Mammary epithelial cell (primary cell): ENCODE measurements at regions not wholly inside any gene's neighbourhood (a gene's known extent, or its start where the extent isn't known, plus 50 kb on each side); places are given as distances from the start of the nearest gene placed in this dataset.
A peak's percentile ranks its signal among the peaks of the same experiment; 100 is the strongest.

Source experiments
- EZH2 ChIP-seq: IDR thresholded peaks from 2 replicates; pipeline ENCODE4 v1.6.1; 2012; ENCODE audit warnings: low read length, inconsistent platforms, borderline replicate concordance
- TF ChIP-seq, protein P1 (sequence below), 2 donors: IDR thresholded peaks in 1 of 2; conservative IDR thresholded peaks in 1 of 2; 2 replicates each; pipeline ENCODE4 v1.5.1; 2011 to 2012; ENCODE audit warnings: inconsistent platforms in 2 of 2, low read length in 2 of 2, mild to moderate bottlenecking in 2 of 2, control low read depth in 1 of 2, low read depth in 1 of 2; ENCODE audit not compliant: insufficient read depth in 1 of 2; ENCODE audit errors: extremely low read depth in 1 of 2

DNA sequence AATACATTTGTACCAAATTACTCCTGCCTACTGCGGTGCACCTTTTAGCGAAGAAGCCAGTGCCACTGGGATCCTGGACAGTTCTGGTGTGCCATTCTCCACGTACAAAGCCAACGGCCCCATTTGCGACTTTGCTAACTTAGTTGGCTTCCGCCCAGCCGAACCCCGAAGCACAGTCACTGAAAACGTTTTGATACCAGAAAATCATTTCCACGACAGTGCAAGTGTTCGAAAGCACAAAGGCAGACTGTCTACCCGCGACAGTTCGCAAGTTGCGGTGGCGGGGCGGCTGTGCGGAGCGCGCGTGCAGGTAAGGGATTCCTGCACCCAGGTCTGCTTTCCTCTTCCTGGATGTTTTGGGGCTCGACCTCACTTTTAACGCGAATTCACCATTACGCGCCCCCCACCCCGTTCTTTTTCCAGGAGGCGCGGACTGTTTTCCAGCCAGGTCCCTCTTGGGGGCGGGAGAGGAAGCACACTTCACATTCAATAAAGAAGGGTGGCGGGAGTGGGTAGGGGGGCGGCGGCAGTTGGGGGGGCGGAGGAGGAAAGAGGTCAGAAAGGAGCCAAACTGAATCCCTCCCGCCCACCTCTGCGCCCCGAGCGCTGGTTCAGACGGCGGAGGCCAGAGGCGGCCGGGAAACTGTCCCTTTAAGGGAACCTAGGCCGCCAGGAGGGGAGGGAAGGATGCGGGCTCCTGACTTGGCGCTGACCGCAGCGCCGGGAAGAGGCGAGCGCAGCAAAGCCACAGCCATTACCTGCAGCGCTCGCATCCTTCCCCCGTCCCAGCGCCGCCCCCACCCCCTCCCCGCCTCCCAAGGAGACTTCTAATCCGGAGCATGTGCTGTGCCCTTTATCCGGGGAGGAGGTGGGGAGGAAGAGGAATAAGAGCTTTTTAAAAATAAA is 107.4 kb upstream of the KCTD1 start:
- TF ChIP-seq, protein P1, sequence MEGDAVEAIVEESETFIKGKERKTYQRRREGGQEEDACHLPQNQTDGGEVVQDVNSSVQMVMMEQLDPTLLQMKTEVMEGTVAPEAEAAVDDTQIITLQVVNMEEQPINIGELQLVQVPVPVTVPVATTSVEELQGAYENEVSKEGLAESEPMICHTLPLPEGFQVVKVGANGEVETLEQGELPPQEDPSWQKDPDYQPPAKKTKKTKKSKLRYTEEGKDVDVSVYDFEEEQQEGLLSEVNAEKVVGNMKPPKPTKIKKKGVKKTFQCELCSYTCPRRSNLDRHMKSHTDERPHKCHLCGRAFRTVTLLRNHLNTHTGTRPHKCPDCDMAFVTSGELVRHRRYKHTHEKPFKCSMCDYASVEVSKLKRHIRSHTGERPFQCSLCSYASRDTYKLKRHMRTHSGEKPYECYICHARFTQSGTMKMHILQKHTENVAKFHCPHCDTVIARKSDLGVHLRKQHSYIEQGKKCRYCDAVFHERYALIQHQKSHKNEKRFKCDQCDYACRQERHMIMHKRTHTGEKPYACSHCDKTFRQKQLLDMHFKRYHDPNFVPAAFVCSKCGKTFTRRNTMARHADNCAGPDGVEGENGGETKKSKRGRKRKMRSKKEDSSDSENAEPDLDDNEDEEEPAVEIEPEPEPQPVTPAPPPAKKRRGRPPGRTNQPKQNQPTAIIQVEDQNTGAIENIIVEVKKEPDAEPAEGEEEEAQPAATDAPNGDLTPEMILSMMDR (conservative IDR thresholded peaks at IDR 0.05 in 1 of 2, IDR thresholded peaks at IDR 0.05 in 1 of 2; ENCODE audit: extremely low read depth in 1 of 2, insufficient read depth in 1 of 2, low read depth in 1 of 2, low read length in 2 of 2), result peak in 1 of 2 donors; percentile 26
- TF ChIP-seq EZH2, result peak; percentile 99
